A673 (cell line): ENCODE measurements at regions not wholly inside any gene's neighbourhood (a gene's known extent, or its start where the extent isn't known, plus 50 kb on each side); places are given as distances from the start of the nearest gene placed in this dataset.

Experiments used
- BruUV-seq: library from RNA; stranded (reverse); fragments of 400-500 nt; replicated peaks from 2 replicates; lab custom pipeline; 2021; lab: Mats Ljungman, UMichigan
- CTCF ChIA-PET: fragments of 300-600 bp; sonication (Branson Sonifier 250); formaldehyde crosslinking; loops from one replicate; lab custom pipeline; 2022; ENCODE audit warnings: antibody characterized with exemption; lab: Charles Lee
- POLR2A ChIA-PET: fragments of 300-600 bp; sonication (Branson Sonifier 250); formaldehyde crosslinking; loops from one replicate; lab custom pipeline; 2022; ENCODE audit warnings: antibody characterized with exemption; ENCODE audit not compliant: low non-redundant PET; lab: Charles Lee
- DNase-seq: peaks from one replicate; pipeline ENCODE4 v3.0.0-alpha.2; 2015; ENCODE audit warnings: low spot score
- H3K27ac ChIP-seq: fragments of 200-600 bp; sonication (generic); 2 replicates; pipeline ENCODE4 v1.5.1; 2016; ENCODE audit warnings: mixed run types, low read depth, mild to moderate bottlenecking, mixed read lengths, antibody characterized with exemption, low read length; ENCODE audit not compliant: poor library complexity, severe bottlenecking
- H3K27me3 ChIP-seq: fragments of 200-600 bp; sonication (generic); replicated peaks from 2 replicates; pipeline ENCODE4 v1.6.1; 2017; ENCODE audit warnings: mixed run types, low read depth, mild to moderate bottlenecking, mixed read lengths, antibody characterized with exemption, low read length; ENCODE audit not compliant: insufficient read depth, poor library complexity
- H3K36me3 ChIP-seq: fragments of 200-600 bp; sonication (generic); 2 replicates; pipeline ENCODE4 v1.6.1; 2016; ENCODE audit warnings: mixed run types, mild to moderate bottlenecking, mixed read lengths, antibody characterized with exemption, low read length; ENCODE audit not compliant: insufficient read depth, poor library complexity, severe bottlenecking
- H3K4me1 ChIP-seq: fragments of 200-600 bp; sonication (generic); 2 replicates; pipeline ENCODE4 v1.6.1; 2017; ENCODE audit warnings: mixed run types, mild to moderate bottlenecking, mixed read lengths, antibody characterized with exemption, low read length; ENCODE audit not compliant: insufficient read depth, poor library complexity, severe bottlenecking
- H3K4me3 ChIP-seq: fragments of 200-600 bp; sonication (generic); 2 replicates; pipeline ENCODE4 v1.5.1; 2016; ENCODE audit warnings: low read depth, mixed run types, mild to moderate bottlenecking, mixed read lengths, low read length; ENCODE audit not compliant: poor library complexity, severe bottlenecking
- H3K9me3 ChIP-seq: fragments of 200-600 bp; sonication (generic); 2 replicates; pipeline ENCODE4 v1.6.1; 2016; ENCODE audit warnings: mixed run types, low read depth, mild to moderate bottlenecking, mixed read lengths, antibody characterized with exemption, low read length; ENCODE audit not compliant: poor library complexity, severe bottlenecking
- CTCF ChIP-seq: fragments of 300-800, 200-600 bp; sonication (generic); conservative IDR thresholded peaks from 2 replicates; pipeline ENCODE4 v1.5.1; 2017; ENCODE audit warnings: low read depth, mild to moderate bottlenecking, antibody characterized with exemption, low read length, moderate library complexity, mixed read lengths
- EZH2 ChIP-seq: fragments of 200-600 bp; sonication (generic); IDR thresholded peaks from 2 replicates; pipeline ENCODE4 v1.6.1; 2017; ENCODE audit warnings: borderline replicate concordance, low read depth, mild to moderate bottlenecking, mixed read lengths, antibody characterized with exemption, low read length; ENCODE audit not compliant: poor library complexity, severe bottlenecking
- intact Hi-C: fragments of 100-400 bp; cut with micrococcal nuclease; formaldehyde crosslinking; loops from one replicate; pipeline ENCODE4 v1.10.0; 2022; ENCODE audit not compliant: unreplicated experiment

GRCh38 chr2:236971919-236972381 lies 113.7 kb upstream of the COPS8 start:
- ChIA-PET POLR2A (no interaction called here), CTCF (no interaction called here)
- BruUV-seq = no TSS peak

GRCh38 chr2:236972491-236973342 lies 113.0 kb upstream of the COPS8 start:
- CTCF ChIA-PET = no interaction called here
- Histone ChIP-seq H3K4me3 (no peak overlapping the region), H3K27me3 (no peaks in the 10 kb centered on the region), H3K4me1 (no peaks in the 10 kb centered on the region), H3K9me3 (no peaks in the 10 kb centered on the region), H3K27ac (no peak overlapping the region), H3K36me3 (no peaks in the 10 kb centered on the region)
- no TSS peak for BruUV-seq
- POLR2A ChIA-PET = interaction anchor here (0.7 kb wide), 1 partner anchor 303 kb away, joined by 5 read pairs; no protein-coding TSS in a partner anchor
- intact Hi-C loops = no loop called here
- TF ChIP-seq CTCF (no peak), EZH2 (no peak)
- DNase-seq = no peak

More at GRCh38 chr2:236971919-236972381, 113.7 kb upstream of the COPS8 start:
- H3K9me3 ChIP-seq = no peaks in the 10 kb centered on the region
- H3K4me3 ChIP-seq = no peak overlapping the region
- no peaks in the 10 kb centered on the region for H3K27me3 ChIP-seq
- no peaks in the 10 kb centered on the region for H3K36me3 ChIP-seq
- no peak for DNase-seq
- intact Hi-C loops = no loop called here
- H3K27ac ChIP-seq = no peak overlapping the region
- TF ChIP-seq EZH2 (no peak), CTCF (no peak)
- no peaks in the 10 kb centered on the region for H3K4me1 ChIP-seq

- intact Hi-C loops = no loop called here
- DNase-seq = no peak
- ChIA-PET POLR2A (interaction anchor here (0.7 kb wide), 1 partner anchor 304 kb away, joined by 5 read pairs; no protein-coding TSS in a partner anchor), CTCF (no interaction called here)
- H3K27me3 ChIP-seq = no peaks in the 10 kb centered on the region
- no peaks in the 10 kb centered on the region for H3K9me3 ChIP-seq
- H3K4me1 ChIP-seq = no peaks in the 10 kb centered on the region
- H3K4me3 ChIP-seq = no peak overlapping the region
- TF ChIP-seq CTCF (no peak), EZH2 (no peak)
- H3K27ac ChIP-seq = no peak overlapping the region
- no TSS peak for BruUV-seq
- H3K36me3 ChIP-seq = no peaks in the 10 kb centered on the region
These were observed 112.2 kb upstream of the COPS8 start for GRCh38 chr2:236973343-236973980.
